DMS79 treated with DMSO at 0.1 percent for 48 hours (cell line): ENCODE measurements at regions not wholly inside any gene's neighbourhood (a gene's known extent, or its start where the extent isn't known, plus 50 kb on each side); places are given as distances from the start of the nearest gene placed in this dataset.

ENCODE experiments used
- DNase-seq: peaks from one replicate; lab custom pipeline; 2025; lab: John Stamatoyannopoulos, UW

DNA sequence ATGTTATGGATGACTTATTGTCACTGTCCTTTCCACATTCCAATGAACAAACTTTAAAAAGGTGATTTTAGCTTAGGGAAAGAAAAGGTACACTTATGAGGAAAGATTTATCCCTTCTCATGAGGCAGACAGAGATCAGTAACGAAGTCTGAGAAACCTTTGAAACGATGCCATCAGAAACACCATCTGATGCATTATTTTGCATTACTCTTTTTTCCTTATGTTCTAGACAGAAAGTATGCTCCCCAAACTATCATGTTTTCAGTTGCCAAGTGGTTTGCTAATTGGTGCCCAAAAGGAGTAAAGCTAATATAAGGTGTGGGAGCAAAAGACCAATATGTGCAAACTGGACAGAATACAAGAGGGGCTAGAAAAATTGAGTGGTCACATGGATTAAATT is 397.7 kb upstream of the RIOK2 start:
- no peak for DNase-seq

GRCh38 chr5:97591781-97592180 is 408.7 kb upstream of the RIOK2 start:
- no peak for DNase-seq

DNA sequence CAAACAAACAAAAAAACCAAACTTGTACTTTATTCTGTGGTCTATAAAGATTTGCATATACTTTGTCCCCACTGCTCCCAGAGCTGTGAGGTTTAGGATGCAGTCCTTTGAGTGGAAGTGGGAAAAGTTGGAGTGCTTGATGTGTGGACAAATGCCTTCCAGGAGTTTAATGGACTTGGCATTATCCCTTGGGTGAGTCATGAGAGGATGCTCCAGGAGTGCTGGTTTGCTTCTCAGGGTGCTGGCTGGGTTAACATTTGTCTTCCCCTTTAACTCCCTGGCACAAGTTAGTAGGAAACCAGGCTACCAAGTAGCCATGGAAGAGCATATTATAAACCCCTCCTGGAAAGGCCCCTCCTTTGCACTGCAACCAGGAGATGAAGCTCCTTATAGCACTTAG is 417.4 kb upstream of the RIOK2 start:
- DNase-seq, result no peak

GRCh38 chr5:97601651-97602050 is 418.6 kb upstream of the RIOK2 start:
- DNase-seq, result no peak

- no peak for DNase-seq
Measured at GRCh38 chr5:97606531-97606930, 423.5 kb upstream of the RIOK2 start.

DNA sequence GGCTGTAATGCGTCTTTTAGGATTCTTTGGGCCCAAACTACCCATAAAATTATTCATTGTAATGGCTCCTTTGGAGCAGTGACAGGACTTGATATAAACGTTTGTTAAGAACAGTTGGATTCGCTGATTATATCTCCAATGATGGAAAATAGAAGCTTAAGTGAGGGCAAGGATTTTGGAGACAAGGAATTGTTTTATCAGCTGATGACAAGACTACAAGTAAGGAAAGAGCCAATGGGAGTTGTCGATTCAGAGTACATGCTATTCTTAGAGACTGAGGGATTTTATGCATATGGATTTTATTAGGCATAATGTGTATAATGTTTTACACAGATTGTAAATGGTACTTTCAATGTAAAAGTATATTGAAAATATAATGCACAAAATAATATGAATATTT is 425.5 kb upstream of the RIOK2 start:
- DNase-seq, result no peak

DNA sequence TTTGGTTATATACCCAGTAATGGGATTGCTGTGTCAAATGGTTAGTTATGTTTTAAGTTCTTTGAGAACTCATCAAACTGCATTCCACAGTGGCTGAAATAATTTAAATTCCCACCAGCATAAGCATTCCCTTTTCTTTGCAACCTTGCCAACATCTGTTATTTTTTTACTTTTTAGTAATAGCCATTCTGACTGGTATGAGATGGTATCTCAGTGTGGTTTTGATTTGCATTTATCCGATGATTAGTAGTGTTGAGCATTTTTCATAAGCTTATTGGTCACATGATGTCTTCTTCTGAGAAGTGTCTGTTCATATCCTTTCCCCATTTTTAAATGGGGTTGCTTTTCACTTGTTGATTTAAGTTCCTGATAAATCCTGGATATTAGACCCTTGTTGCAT is 435.7 kb upstream of the RIOK2 start:
- no peak for DNase-seq

- DNase-seq, result no peak
Measured at GRCh38 chr5:97623441-97623840, 440.4 kb upstream of the RIOK2 start.

- DNase-seq, result no peak
Measured at GRCh38 chr5:97624886-97625285, 441.8 kb upstream of the RIOK2 start.

DNA sequence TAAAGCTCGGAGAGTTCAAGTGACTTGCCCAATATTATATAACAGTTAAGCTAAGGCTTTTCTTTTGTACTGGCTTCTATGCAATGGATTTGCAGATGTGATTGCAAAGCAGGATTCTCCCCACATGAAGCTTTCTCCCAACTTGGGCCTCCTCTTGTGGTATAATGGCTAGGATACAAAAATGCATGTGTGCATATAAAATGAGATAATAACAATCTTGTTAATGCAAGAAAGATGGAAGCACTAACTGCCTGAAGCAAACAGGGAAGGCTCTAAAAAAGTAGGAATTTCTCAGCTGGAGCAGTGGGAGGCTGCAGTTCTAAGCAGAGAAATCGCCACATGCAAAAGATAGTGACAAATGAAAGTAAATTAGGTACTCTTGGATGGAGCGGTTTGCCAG is 444.2 kb upstream of the RIOK2 start:
- no peak for DNase-seq

DNA sequence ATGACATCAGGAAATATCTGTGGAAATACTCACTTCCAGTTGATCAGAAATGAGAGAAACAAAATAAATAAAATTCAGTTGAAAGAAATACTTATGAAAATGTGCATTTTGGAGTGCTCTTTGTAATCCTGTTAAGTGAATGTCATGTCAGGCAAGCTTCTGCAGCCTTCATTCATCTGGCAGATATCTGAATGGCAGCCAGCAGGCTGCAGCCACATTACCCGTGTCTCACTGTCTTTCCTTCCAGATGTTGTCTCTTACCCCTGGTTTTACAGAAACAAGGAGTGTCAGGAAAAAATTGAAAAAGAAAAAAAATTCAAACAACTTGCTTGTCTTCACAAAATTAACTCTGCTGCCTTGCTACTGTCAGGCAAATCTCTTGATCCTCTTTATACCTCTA is 445.0 kb upstream of the RIOK2 start:
- no peak for DNase-seq

GRCh38 chr5:97628807-97629206 is 445.8 kb upstream of the RIOK2 start:
- DNase-seq, result no peak

- no peak for DNase-seq
Measured at GRCh38 chr5:97629276-97629675, 446.2 kb upstream of the RIOK2 start.

DNA sequence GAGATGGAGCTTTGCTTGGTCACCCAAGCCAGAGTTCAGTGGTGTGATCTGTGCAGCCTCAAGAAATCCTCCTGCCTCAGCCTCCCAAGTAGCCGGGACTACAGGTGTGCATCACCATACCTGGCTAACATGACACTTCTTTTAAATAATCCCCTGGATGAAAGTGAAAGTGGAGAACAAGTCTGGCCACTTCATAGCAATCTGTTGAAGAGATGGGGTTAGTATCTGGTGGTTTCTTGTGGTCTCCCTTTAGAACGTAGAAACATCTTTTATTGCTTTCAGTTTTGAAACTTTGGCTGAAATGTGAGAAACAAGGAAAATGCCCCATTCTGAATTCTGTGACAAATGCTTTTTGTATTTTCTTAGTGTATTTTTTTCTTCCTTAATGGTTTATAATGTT is 452.5 kb upstream of the RIOK2 start:
- no peak for DNase-seq

GRCh38 chr5:97636766-97637165 is 453.7 kb upstream of the RIOK2 start:
- DNase-seq, result no peak

GRCh38 chr5:97641081-97641480 is 458.0 kb upstream of the RIOK2 start:
- no peak for DNase-seq

GRCh38 chr5:97644206-97644605 is 461.2 kb upstream of the RIOK2 start:
- DNase-seq, result no peak

DNA sequence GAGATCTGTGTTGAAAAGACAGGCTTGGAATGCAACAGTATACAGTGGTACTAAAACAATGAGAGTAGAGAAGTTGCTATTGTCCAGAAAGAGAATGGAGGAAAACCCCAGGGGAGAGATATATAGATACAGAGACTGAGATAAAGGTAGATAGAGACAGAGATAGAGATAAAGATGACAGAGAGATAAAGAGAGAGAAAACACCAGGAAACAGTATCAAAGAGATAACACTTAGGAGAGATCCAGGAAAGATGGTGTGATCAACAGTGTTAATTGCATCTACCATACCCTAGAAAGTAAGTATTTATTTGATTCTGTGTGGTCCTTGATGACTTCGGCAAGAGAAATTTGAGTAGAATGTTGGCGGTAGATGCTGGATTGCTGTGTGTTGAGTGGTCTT is 461.8 kb upstream of the RIOK2 start:
- no peak for DNase-seq

GRCh38 chr5:97657239-97657638 is 474.2 kb upstream of the RIOK2 start:
- DNase-seq, result no peak

GRCh38 chr5:97658116-97658900 is 475.3 kb upstream of the RIOK2 start:
- DNase-seq, result no peak

GRCh38 chr5:97666783-97667182 is 483.7 kb upstream of the RIOK2 start:
- no peak for DNase-seq

GRCh38 chr5:97670447-97670846 is 487.4 kb upstream of the RIOK2 start:
- no peak for DNase-seq

DNA sequence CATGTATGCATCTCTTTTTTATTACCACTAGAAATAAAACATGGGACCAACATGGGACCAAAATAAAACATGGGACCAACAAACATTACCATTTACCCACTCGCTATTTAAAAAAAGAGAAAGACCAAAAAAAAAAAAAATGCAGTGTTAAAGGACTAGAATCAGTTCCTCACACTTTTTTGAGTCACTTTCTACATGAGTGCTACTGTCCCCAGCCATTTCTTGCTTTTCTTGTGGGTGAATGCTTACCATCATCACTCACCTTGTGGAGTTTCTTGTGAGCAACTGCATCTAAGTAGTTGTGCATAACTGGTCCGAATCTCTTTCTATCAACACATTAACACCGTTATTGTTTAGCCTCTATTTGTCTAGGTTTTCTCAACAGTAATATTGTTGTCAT is 493.6 kb upstream of the RIOK2 start:
- no peak for DNase-seq

DNA sequence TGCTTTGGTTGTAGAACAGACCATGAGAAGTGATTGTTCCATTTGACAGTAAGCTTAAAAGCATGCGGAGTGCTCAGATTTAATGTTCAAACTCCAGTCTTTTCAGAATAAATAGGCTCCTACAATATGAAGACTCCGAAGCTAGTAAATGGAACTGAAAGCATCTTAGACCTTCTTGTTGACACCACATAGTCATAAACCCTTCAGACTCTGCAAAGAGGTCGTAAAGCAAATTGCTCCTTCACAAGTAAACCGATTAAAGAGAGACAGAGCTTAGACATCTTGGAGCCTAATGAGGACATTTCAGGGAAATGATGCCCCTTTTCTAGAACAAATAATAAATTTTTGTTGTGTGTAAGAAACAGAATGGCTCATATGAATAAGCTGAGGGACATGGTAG is 511.0 kb upstream of the RIOK2 start:
- no peak for DNase-seq
